KBM-7 (cell line): ENCODE measurements at regions not wholly inside any gene's neighbourhood (a gene's known extent, or its start where the extent isn't known, plus 50 kb on each side); places are given as distances from the start of the nearest gene placed in this dataset.
A peak's percentile ranks its signal among the peaks of the same experiment; 100 is the strongest.
"Not testable (repeated sequence)": the region's sequence is repeated elsewhere in the genome, so short reads cannot be mapped to it uniquely, and the experiment has no call there.

Experiments
- DNase-seq: peaks from one replicate; pipeline ENCODE4 v3.0.0-alpha.2; 2015
- in situ Hi-C: fragments of 300-500 bp; cut with MboI; formaldehyde crosslinking; loops from 2 replicates; pipeline ENCODE4 v1.14.3; 2020; ENCODE audit warnings: low sequenced_read_pairs, low pct_unique_long_range_greater_than_20kb, mixed read lengths

DNA sequence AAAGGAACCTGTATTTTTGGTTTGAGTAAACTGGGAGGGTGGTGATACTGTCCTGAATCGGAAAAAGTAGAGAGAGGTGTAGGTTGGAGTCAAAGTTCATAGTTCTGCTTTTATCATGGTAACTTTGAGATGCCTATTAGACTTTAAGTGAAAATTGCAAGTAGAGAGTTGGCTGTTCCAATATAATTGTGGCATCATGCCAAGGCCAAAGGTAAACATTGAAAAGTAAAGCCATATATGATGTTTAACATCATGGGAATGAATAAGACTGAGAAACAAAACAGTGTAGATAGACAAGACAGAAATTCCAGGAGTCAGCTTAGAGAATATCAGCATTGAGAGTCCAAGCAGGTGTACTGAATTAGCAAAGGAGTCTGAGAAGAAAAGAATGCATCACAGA, 570.9 kb downstream of the HTR7 start:
- DNase-seq = no peak
- in situ Hi-C loops = no loop called here

DNA sequence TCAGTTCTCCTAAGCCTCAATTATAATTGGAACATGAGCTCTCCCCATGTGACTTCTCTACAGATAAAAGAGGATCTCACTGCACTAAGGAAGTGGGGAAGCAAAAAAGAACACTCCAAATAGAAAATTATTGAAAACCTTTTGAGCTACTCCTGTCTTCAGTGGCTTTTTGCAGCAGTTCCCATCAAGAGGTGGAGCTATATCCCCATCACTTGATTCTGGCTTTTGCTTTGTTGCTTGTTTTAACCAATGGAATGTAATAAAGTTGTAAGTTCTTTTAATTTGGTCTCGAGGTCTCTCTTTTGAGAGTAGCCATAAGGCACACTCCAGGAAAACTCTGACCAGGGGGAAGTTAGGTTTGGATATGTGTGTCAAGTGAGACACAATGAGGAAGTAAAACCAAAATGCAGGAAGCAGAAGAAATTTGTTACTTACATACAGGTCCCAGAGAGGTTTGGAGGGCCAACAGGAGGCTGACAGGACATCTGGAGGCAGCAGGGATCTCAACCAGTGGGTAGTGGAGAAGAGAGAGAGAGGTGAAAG, 569.4 kb downstream of the HTR7 start:
- in situ Hi-C loops = no loop called here
- DNase-seq = no peak

DNA sequence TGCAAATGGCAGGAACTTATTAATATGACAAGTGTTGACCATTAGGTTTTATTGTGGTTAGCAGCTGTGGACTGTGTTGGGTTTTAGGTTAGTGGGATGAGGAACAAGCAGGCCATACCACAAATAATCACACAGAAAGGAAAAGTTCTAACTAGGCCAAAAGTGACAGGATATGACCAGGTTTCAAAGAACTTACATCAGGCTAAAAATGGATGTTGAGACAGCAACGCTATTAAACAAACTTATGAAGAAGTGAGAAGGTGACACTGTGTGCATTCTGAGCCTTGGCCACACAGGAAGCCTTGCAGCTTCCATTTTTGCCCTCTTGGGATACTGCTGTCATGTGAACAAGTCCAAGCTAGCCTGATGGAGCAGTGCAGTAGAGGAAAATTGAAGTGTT, 568.8 kb downstream of the HTR7 start:
- DNase-seq = no peak
- in situ Hi-C loops = no loop called here

DNA sequence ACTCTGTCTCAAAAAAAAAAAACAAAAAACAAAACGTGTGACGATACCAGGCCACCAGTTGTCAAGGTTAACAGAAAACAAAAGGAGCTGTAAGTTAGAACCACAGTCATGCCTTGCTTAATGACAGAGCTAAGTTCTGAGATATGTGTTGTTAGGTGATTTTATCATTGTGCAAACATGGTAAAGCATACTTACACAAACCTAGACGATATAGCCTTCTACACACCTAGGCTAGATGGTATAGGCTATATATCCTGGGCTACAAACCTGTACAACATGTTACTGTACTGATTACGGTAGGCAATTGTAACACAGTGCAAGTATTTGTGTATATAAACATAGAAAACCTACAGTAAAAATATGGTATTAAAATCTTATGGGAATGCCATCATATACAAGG, 564.2 kb downstream of the HTR7 start:
- no peak for DNase-seq
- in situ Hi-C loops = no loop called here

DNA sequence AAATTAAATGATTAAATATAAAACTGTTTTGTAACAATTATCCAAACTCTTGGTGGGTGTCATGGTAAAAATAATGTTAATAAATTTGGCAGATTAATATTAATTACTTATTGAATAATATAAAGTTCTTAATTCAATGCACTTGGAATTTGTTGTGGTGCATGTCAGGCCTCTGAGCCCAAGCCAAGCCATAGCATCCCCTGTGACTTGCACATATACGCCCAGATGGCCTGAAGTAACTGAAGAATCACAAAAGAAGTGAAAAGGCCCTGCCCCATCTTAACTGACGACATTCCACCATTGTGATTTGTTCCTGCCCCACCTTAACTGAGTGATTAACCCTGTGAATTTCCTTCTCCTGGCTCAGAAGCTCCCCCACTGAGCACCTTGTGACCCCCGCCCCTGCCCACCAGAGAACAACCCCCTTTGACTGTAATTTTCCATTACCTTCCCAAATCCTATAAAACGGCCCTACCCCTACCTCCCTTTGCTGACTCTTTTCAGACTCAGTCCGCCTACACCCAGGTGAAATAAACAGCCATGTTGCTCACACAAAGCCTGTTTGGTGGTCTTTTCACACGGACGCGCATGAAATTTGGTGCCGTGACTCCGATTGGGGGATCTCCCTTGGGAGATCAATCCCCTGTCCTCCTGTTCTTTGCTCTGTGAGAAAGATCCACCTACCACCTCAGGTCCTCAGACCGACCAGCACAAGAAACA, 562.9 kb downstream of the HTR7 start:
- in situ Hi-C loops, DNase-seq: not testable (repeated sequence)

DNA sequence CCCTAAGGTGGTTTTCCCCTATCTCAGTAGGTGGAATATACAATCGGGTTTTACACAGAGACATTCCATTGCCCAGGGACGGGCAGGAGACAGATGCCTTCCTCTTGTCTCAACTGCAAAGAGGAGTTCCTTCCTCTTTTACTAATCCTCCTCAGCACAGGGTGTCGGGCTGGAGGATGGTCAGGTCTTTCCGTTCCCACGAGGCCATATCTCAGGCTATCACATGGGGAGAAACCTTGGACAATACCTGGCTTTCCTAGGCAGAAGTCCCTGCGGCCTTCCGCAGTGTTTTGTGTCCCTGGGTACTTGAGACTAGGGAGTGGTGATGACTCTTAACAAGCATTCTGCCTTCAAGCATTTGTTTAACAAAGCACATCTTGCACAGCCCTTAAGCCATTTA, 555.8 kb downstream of the HTR7 start:
- in situ Hi-C loops = not testable (repeated sequence)

DNA sequence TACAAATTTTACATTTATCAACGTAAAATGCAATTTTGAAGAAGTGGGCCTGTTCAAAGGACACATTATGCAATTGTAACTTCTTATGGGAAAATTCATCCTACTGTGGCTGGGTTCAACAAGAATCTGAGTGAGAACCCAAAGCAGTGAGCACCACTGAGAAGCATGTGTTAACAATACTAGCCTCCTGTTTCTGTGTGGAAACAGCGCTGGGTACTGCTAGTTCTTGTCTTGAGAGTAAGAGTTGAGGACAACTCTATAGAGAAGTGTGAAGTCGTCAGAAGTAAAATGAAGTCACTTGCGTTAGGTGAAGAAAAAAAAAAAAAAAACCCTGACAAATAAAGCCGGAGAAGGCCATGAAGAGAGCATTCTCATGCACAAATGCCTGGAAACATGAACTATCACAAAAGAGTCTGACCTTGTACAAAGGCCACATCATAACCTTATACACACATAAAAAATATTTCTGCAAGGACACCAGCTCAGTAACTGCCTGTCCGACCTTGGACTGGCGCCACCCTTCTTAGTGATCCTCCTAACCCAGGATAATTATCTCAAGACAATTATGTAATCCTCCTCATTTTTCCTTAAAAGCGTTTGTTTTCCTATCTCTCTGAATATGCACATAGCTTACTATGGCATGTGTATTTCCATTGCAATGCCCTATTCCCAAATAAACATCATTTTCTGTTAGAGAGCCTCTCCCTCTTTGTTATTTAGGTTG, 554.9 kb downstream of the HTR7 start:
- in situ Hi-C loops = no loop called here

More for the DNA sequence above, 555.8 kb downstream of the HTR7 start:
- peak; percentile 8 for DNase-seq

DNA sequence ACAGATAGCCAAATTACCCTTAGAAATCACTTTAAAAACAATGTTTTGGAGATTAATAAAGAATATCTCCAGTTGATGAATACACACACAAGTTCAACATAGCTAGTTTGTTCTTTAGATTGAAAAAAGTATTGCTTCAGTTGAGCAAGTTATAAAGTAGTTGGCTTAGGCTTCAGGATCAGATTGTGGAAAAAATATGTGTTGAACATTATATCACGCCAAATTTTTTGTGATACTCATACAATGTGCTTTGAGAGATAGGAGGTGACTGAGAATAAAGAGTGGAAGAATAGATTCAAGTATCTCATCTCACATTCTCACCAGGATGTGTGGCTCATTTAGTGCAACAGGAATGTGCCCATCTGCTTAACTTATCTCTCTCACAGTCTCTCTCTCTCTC, 553.3 kb downstream of the HTR7 start:
- in situ Hi-C loops = no loop called here

More for the DNA sequence above, 554.9 kb downstream of the HTR7 start:
- no peak for DNase-seq

DNA sequence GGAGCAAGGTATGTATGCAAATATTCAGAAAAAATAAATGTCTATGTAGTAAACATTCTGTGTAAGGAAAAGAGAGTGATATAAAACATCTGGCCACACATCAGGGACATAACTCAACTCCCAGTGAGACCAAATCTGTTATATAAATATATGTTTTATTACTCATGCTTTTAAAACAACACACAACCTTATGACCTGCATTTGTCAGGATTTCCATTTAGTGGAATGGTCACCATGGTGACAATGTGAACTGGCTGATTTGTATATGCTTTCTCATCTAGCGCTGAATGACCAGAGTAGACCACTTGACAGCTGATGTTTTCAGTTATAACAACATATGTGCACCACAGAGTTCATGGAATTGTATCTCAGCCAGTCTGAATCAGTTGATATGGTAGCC, 551.7 kb downstream of the HTR7 start:
- in situ Hi-C loops = no loop called here
- no peak for DNase-seq

More for the DNA sequence above, 553.3 kb downstream of the HTR7 start:
- DNase-seq = no peak

DNA sequence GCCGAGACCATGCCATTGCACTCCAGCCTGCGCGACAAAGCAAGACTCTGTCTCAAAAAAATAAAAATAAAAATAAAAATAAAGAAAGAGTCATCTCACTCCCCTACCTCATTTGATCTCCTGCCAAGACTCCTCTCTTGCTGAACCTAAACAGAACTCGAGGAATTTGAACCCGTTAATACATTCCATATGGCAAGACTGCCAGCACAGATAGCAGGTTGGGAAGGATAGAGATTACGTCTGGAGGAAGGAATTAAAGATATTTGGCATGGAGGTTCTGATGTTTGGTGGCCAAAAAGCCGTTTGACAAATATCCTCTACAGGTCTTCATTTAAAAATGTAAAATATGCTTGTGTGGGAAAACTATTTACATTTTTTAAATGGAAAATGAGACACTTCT, 549.6 kb downstream of the HTR7 start:
- DNase-seq = no peak
- in situ Hi-C loops = no loop called here

DNA sequence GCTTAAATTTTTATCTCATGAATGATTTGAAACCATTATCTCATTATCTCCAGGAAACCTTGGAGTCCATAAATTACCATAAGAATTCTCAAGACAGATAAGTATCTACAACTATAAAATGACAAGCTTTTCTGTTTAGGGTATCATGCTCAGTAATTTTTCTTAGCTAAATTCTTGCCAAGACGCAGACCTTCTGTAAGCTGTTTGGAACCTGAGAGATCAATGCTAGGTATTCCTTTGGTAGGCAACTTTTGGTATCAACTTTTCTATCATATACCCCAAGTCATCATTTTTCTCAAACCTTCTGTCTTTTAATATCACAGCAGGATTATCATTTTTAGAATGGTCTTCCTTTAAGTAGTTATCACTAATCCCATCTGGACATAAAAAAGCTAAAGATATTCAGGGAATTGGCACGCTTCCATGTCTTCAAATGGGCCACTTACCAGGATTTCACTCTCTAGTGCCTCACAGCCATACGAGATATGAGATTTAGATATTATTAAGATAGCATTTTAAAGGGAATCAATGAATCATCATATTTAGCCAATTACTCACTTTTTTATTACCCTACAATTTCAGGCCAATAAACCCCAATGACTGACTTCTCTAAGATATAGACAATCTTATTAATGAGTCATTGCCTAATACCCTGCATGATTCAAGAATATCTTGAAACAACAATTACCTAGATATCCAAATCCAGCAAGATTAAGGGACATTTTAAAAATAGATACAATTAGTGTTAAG, 544.1 kb downstream of the HTR7 start:
- no peak for DNase-seq
- in situ Hi-C loops = no loop called here

DNA sequence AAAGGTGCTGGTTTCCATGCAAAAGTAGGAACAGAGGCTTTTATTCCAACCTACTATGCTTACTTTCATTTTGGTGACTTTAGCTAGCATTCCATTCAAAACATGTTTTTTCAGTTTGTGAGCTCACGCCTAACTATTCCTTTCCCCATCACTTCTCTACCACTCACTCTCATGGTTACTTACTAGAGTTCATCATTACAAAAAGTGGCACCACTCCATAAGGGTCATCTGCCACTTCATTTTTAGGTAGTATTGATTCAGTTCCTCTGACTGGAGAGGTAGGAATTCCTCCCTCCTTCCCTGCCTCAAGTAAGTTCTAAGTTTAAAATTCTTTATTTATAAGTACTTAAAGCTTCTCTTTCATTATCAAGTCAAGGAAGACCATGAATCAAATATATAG, 543.1 kb downstream of the HTR7 start:
- DNase-seq = no peak
- in situ Hi-C loops = no loop called here

DNA sequence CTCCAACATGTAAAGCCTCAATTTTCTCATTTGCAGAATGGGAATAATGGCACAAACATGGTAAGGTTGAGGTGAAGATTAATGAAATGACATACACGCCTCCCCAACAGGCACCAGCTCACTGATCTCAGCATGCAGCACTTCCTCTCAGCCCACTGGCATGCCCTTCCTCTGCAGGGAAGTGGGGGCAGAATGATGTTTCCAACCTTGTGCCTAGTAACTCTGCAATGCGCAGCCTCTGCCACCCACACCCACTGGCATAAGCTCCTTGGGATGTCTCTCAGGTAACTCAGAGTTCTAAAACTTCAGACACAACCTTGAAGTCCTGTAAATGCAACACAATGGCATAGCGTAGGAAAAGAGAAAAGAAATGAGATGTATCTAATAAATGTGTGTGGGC, 540.7 kb downstream of the HTR7 start:
- in situ Hi-C loops = no loop called here
- no peak for DNase-seq

DNA sequence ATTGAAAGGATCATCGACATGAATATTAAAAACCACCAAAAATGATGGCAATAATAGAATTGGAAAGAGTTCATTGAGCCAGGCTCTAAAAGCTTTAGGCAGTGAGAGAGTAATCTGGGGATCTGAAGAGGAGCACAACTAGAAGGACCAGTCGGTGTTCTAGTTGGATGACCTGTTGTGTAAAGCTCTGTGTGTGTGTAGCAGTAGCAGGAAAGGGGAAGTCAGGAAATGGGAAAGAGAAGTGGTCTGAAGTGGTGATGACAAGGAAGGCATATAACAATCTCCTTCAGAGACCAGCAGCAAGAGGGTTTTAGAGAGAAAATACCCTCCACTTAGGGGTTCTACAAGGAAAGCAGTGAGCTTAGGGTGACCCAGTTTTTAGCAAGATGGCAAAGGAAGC, 539.2 kb downstream of the HTR7 start:
- in situ Hi-C loops = no loop called here
- peak; percentile 8 for DNase-seq

DNA sequence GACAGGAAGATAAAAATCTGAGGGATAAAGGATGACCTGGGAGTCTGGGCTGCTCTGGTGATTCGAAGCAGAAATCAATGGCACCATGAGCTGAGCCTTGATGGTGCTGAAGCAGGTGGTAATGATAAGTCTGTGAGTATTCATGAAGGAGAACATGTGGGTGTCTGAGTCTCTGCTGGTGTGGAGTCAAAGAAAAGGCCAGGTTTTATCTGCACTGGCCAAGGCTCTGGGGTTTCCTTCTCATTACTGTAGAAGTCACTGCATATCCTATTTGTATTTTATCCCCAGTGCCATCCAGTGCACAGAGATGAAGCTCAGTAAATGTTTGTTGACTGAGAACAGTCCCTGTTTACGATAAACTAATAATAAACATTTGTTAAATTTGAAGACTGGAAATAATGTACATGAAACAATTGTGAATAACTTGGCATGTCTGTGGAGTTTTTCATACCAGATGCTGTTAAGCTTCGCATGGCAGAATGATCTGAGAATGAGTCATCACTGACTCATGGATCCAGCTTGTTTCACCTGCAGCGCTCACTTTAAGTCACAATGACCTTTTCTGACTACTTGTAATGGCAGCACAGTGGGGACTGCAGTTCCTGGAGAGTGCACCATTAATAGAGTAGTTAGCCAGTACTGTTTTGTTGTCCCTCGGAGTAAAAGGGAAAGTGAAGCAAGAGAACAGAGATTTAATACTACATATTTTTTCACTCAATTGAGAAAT, 538.5 kb downstream of the HTR7 start:
- no peak for DNase-seq
- in situ Hi-C loops = no loop called here

DNA sequence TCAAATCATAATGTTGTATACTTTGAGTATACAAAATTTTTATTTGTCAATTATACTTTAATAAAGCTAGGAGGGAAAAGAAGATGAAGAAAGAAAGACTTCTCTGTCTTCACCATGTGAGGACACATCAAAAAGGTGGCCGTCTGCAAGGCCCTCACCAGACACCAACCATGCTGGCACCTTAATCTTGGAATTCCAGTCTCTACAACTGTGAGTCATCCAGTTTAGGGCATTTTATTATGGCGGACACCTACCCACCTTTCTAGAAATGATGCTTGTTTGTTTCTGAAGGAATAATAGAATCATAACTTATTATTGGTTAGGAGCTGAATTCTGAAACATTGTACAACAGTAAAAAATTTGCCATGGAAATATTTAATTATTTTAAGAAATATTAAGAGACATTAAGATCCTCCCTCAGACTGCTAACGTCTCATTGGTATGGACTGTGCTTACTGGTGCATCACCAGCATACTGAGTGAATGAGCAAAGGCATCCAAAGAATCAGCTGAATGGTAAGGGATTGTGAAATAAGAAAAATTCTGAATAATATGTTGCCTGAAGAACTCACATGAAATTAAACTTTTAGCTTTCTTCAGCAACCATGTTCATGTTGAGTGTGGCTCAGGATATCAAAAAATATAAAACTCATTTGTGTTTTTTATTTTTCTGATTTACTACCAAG, 536.6 kb downstream of the HTR7 start:
- in situ Hi-C loops = no loop called here

DNA sequence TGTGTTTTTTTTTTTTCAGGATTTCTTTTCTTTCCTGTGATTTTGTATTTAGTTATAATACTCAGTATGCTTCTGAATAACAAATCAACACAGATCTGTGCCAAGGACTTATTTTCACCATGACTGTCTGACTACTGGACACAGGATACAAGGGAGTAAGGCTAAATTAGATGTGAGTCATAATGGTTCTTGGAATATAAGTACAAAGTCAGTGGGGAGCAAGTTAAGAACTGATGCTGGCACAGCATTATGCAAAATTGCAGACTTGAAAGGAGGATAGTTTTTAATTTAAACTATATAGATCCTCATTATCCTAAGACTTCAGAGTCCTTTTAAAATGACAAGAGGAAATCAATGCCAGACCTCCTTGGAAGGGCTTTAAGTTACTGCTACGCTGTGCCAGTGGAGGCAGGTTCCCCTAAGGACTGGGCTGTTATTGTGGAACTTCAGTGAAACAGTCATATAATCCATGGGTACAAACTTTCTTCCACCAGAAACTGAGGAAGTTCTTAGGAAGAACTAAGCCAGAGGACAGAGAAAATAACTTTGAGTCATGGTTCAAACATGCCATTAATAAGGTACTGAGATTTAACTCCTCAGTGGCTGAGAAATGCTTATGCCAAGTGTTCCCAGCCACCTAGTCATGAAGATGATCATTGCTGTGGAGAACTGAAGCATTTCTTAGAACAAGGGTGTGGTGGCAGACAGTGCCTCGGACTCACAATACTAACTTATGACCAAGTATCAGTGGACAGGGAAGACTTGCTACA, 531.2 kb downstream of the HTR7 start:
- in situ Hi-C loops = no loop called here
- DNase-seq = no peak

More for the DNA sequence above, 536.6 kb downstream of the HTR7 start:
- no peak for DNase-seq

DNA sequence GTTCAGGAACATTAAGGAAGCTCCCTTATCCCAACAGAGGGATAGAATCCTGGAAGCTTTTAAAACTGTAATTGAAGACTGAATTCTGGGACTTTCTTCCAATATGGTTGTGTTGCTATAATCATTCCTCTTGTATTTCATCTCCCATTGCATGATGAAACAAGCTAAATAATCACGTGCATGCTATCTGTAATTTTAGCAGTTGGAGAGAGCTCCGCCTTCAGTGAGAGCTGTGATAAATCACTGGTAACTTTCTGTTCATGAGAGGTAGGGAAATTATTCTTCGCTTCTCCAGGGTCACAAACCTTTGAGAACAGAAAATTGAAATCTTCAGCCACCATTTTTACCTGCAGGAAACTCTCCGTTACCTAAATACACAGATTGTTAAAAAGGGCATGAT, 530.2 kb downstream of the HTR7 start:
- DNase-seq = no peak
- in situ Hi-C loops = no loop called here
